NAMALWA (cell line): ENCODE measurements at regions not wholly inside any gene's neighbourhood (a gene's known extent, or its start where the extent isn't known, plus 50 kb on each side); places are given as distances from the start of the nearest gene placed in this dataset.
"Not testable (repeated sequence)": the region's sequence is repeated elsewhere in the genome, so short reads cannot be mapped to it uniquely, and the experiment has no call there.

Experiments used
- DNase-seq: peaks from one replicate; pipeline ENCODE4 v3.0.0-alpha.2; 2015; ENCODE audit warnings: low spot score

- DNase-seq, result no peak
These were observed 97.9 kb upstream of the METTL14 start for GRCh38 chr4:118587116-118587831.

- no peak for DNase-seq
These were observed 97.2 kb upstream of the METTL14 start for GRCh38 chr4:118587946-118588345.

GRCh38 chr4:118589471-118590055 is 95.6 kb upstream of the METTL14 start:
- no peak for DNase-seq

- peak; percentile 98 for DNase-seq
These were observed 93.7 kb upstream of the METTL14 start for GRCh38 chr4:118591339-118592046.

GRCh38 chr4:118592289-118592688 is 92.9 kb upstream of the METTL14 start:
- not testable (repeated sequence) for DNase-seq

GRCh38 chr4:118595883-118596282 is 89.3 kb upstream of the METTL14 start:
- DNase-seq, result not testable (repeated sequence)

- DNase-seq, result not testable (repeated sequence)
These were observed 60.1 kb upstream of the METTL14 start for GRCh38 chr4:118625097-118625496.

GRCh38 chr4:118629697-118630096 is 55.5 kb upstream of the METTL14 start:
- not testable (repeated sequence) for DNase-seq

GRCh38 chr4:118630897-118631296 is 54.3 kb upstream of the METTL14 start:
- DNase-seq, result not testable (repeated sequence)

- DNase-seq, result not testable (repeated sequence)
These were observed 53.7 kb upstream of the METTL14 start for GRCh38 chr4:118631321-118632050.

GRCh38 chr4:118633476-118633875 is 51.7 kb upstream of the METTL14 start:
- DNase-seq, result not testable (repeated sequence)

GRCh38 chr4:118634126-118634875 is 50.9 kb upstream of the METTL14 start:
- not testable (repeated sequence) for DNase-seq
